Vagina (tissue), 2 donors: ENCODE measurements at regions not wholly inside any gene's neighbourhood (a gene's known extent, or its start where the extent isn't known, plus 50 kb on each side); places are given as distances from the start of the nearest gene placed in this dataset.

Source experiments
- CTCF ChIP-seq, 3 experiments: fragments of 450-650 bp in 2 of 3; fragments of 200-600 bp in 1 of 3; sonication (generic) in 1 of 3; IDR thresholded peaks; one replicate each; pipeline ENCODE4 v1.5.1; 2017 to 2019; ENCODE audit warnings: antibody characterized with exemption in 3 of 3, mild to moderate bottlenecking in 2 of 3, moderate library complexity in 2 of 3
- POLR2A ChIP-seq, 2 donors: fragments of 450-650 bp; IDR thresholded peaks; one replicate each; pipeline ENCODE4 v1.6.1; 2017; ENCODE audit warnings: antibody characterized with exemption in 2 of 2, mild to moderate bottlenecking in 2 of 2, moderate library complexity in 2 of 2
- POLR2AphosphoS5 ChIP-seq, 2 donors: sonication (generic); formaldehyde crosslinking; IDR thresholded peaks; one replicate each; pipeline ENCODE4 v1.9.0; 2017; ENCODE audit warnings: antibody characterized with exemption in 2 of 2, mild to moderate bottlenecking in 2 of 2, low read depth in 1 of 2; ENCODE audit not compliant: insufficient read depth in 1 of 2

DNA sequence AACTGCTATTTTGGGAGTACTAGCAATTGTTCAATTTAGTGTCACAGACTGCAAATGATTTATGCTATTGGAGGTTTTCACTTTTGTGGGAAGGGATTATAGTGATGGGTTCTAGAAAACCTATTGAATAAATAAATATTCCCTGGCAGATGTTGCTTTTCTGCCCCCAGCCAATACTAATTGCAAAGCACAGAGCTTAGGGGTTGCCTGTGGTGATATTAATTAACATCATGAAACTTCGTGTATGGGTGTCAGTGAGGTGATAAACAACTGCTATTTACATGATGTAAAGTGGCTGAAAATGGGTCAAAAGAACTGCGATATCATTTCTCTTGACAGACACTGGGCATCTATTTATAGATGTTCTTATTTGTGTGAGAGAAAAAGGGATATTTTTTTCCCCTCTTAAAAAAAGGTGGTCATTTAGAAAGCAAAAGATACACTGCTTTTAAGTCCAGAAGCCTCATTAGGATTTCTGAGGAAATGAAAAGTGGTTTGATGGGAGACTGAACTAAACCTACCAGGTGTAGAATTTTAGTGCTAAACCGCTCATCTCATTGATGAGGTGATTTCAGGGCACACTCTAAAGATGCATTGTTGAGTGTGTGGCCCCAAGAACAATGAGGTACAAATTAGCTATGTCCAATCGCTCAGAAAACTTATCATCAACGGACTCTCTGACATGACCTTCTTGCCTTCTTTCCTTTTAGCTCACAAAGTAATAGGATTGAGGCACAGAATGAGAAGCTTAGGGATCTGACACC, 116.7 kb upstream of the CHST9 start:
- TF ChIP-seq CTCF (IDR thresholded peaks at IDR 0.05) = no peak
- no peak for TF ChIP-seq POLR2A (IDR thresholded peaks at IDR 0.05)
- no peak for TF ChIP-seq POLR2AphosphoS5 (IDR thresholded peaks at IDR 0.05; ENCODE audit: insufficient read depth in 1 of 2, low read depth in 1 of 2)
